Osteoblast (primary cell): ENCODE measurements at regions not wholly inside any gene's neighbourhood (a gene's known extent, or its start where the extent isn't known, plus 50 kb on each side); places are given as distances from the start of the nearest gene placed in this dataset.

Experiments used
- DNase-seq: peaks from one replicate; pipeline ENCODE4 v3.0.0; 2011; ENCODE audit warnings: low spot score, mixed read lengths; ENCODE audit not compliant: insufficient read length; ENCODE audit errors: missing footprints
- H2AFZ ChIP-seq: 2 replicates; pipeline ENCODE4 v1.6.0; 2011; ENCODE audit warnings: mild to moderate bottlenecking, low read length
- H3K27ac ChIP-seq: 2 replicates; pipeline ENCODE4 v1.5.1; 2011; ENCODE audit warnings: mild to moderate bottlenecking, low read depth, low read length, moderate library complexity
- H3K27me3 ChIP-seq: 2 replicates; pipeline ENCODE4 v1.6.0; 2012; ENCODE audit warnings: mild to moderate bottlenecking, control low read depth, inconsistent platforms, low read length, moderate library complexity; ENCODE audit not compliant: insufficient read depth
- H3K36me3 ChIP-seq: 2 replicates; pipeline ENCODE4 v1.5.1; 2011; ENCODE audit warnings: mild to moderate bottlenecking, low read length, control low read depth, moderate library complexity; ENCODE audit not compliant: insufficient read depth
- H3K4me1 ChIP-seq: 2 replicates; pipeline ENCODE4 v1.5.1; 2011; ENCODE audit warnings: mild to moderate bottlenecking, low read length, control low read depth, moderate library complexity; ENCODE audit not compliant: insufficient read depth
- H3K4me2 ChIP-seq: 2 replicates; pipeline ENCODE4 v1.6.0; 2011; ENCODE audit warnings: mild to moderate bottlenecking, low read length; ENCODE audit not compliant: insufficient read depth
- H3K4me3 ChIP-seq: fragments of 200-600 bp; sonication (generic); 3 replicates; pipeline ENCODE4 v1.5.1; 2012; ENCODE audit warnings: mild to moderate bottlenecking, low read length, inconsistent platforms; ENCODE audit not compliant: insufficient read depth
- H3K79me2 ChIP-seq: 2 replicates; pipeline ENCODE4 v1.6.0; 2012; ENCODE audit warnings: mild to moderate bottlenecking, low read length, control low read depth, inconsistent platforms; ENCODE audit not compliant: insufficient read depth
- H3K9me3 ChIP-seq: 2 replicates; pipeline ENCODE4 v1.5.1; 2011; ENCODE audit warnings: low read depth, low read length, control low read depth
- H4K20me1 ChIP-seq: 2 replicates; pipeline ENCODE4 v1.6.0; 2012; ENCODE audit warnings: mild to moderate bottlenecking, low read length, control low read depth; ENCODE audit not compliant: insufficient read depth
- CTCF ChIP-seq: IDR thresholded peaks from 2 replicates; pipeline ENCODE4 v1.5.1; 2011; ENCODE audit warnings: mild to moderate bottlenecking, low read depth, low read length, moderate library complexity; ENCODE audit errors: extremely low read depth

- Histone ChIP-seq H4K20me1 (no peaks in the 10 kb centered on the region), H3K27ac (no peak overlapping the region), H3K36me3 (no peaks in the 10 kb centered on the region), H3K27me3 (no peaks in the 10 kb centered on the region), H2AFZ (no peak overlapping the region), H3K9me3 (no peaks in the 10 kb centered on the region), H3K4me1 (no peaks in the 10 kb centered on the region), H3K79me2 (no peaks in the 10 kb centered on the region), H3K4me3 (no peak overlapping the region), H3K4me2 (no peak overlapping the region)
- TF ChIP-seq CTCF: no peak
- no peak for DNase-seq
Measured at GRCh38 chrX:128156204-128156603, 104.0 kb upstream of the ACTRT1 start.

GRCh38 chrX:128142745-128143144 is 90.5 kb upstream of the ACTRT1 start:
- H4K20me1 ChIP-seq: no peaks in the 10 kb centered on the region
- H3K9me3 ChIP-seq: no peaks in the 10 kb centered on the region
- no peaks in the 10 kb centered on the region for H3K36me3 ChIP-seq
- H3K27ac ChIP-seq: no peak overlapping the region
- no peak overlapping the region for H2AFZ ChIP-seq
- no peak overlapping the region for H3K4me2 ChIP-seq
- no peak for TF ChIP-seq CTCF
- H3K27me3 ChIP-seq: no peaks in the 10 kb centered on the region
- no peaks in the 10 kb centered on the region for H3K4me1 ChIP-seq
- no peak for DNase-seq
- H3K4me3 ChIP-seq: no peak overlapping the region
- no peaks in the 10 kb centered on the region for H3K79me2 ChIP-seq

GRCh38 chrX:128106630-128107029 is 54.4 kb upstream of the ACTRT1 start:
- Histone ChIP-seq H3K4me3 (no peak overlapping the region), H4K20me1 (no peaks in the 10 kb centered on the region), H3K79me2 (no peaks in the 10 kb centered on the region), H3K4me1 (no peaks in the 10 kb centered on the region), H3K27ac (no peak overlapping the region), H3K9me3 (no peaks in the 10 kb centered on the region), H2AFZ (no peak overlapping the region), H3K4me2 (no peak overlapping the region), H3K36me3 (no peaks in the 10 kb centered on the region), H3K27me3 (no peaks in the 10 kb centered on the region)
- no peak for TF ChIP-seq CTCF
- no peak for DNase-seq

- Histone ChIP-seq H3K36me3 (no peaks in the 10 kb centered on the region), H4K20me1 (no peaks in the 10 kb centered on the region), H3K27ac (no peak overlapping the region), H3K79me2 (no peaks in the 10 kb centered on the region), H3K4me3 (no peak overlapping the region), H3K9me3 (no peaks in the 10 kb centered on the region), H2AFZ (no peak overlapping the region), H3K4me2 (no peak overlapping the region), H3K4me1 (no peaks in the 10 kb centered on the region), H3K27me3 (no peaks in the 10 kb centered on the region)
- DNase-seq: no peak
- no peak for TF ChIP-seq CTCF
Measured at GRCh38 chrX:128105659-128106058, 53.5 kb upstream of the ACTRT1 start.
